Neural progenitor cell (in vitro differentiated cells): ENCODE measurements at regions not wholly inside any gene's neighbourhood (a gene's known extent, or its start where the extent isn't known, plus 50 kb on each side); places are given as distances from the start of the nearest gene placed in this dataset.

Experiments
- EZH2 ChIP-seq: fragments of 200-600 bp; sonication (generic); IDR thresholded peaks from 2 replicates; pipeline ENCODE4 v1.6.1; 2017; ENCODE audit warnings: antibody characterized with exemption, mild to moderate bottlenecking, moderate library complexity
- EZH2phosphoT487 ChIP-seq: fragments of 200-600 bp; sonication (generic); IDR thresholded peaks from 2 replicates; pipeline ENCODE4 v1.6.1; 2017; ENCODE audit warnings: antibody characterized with exemption

DNA sequence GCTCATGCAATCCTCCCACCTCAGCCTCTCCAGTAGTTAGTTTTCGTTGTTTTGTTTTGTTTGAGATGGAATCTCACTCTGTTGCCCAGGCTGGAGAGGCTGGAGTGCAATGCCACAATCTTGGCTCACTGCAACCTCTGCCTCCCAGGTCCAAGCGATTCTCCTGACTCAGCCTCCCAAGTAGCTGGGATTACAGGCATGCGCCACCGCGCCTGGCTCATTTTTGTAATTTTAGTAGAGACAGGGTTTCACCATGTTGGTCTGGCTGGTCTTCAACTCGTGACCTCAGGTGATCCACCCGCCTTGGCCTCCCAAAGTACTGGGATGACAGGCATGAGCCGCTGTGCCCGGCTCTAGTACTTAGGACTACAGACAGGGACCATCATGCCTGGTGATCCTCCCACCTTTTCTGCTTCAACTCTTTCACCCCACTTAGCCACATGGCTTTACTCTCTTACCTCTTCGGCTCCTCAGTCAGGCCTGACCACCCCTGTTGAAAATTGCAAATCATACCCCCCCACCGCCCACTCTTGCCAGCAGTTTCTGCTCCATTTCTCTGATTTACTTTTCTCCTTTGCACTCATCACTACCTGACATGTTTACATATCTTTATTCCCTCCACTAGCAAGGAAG, 157.1 kb upstream of the GRK3 start:
- TF ChIP-seq EZH2phosphoT487 (no peak), EZH2 (no peak)
